Left lung (tissue), 4 donors: ENCODE measurements at regions not wholly inside any gene's neighbourhood (a gene's known extent, or its start where the extent isn't known, plus 50 kb on each side); places are given as distances from the start of the nearest gene placed in this dataset.

ENCODE experiments used
- ATAC-seq: fragments of 200-7000 bp; cut with Tn5 transposase; one replicate; pipeline ENCODE4 v1.9.1; 2020; ENCODE audit warnings: moderate library complexity
- DNase-seq, 4 donors: peaks; one replicate each; pipeline ENCODE4 v3.0.0-alpha.2; 2013 to 2020
- H3K27ac ChIP-seq, 2 donors: fragments of 200-600 bp; sonication (generic) in 1 of 2; one replicate each; pipeline versions ENCODE4 v1.5.0 to v1.8.0; 2020 to 2021
- H3K27me3 ChIP-seq, 2 donors: fragments of 200-600 bp; sonication (generic) in 1 of 2; one replicate each; pipeline versions ENCODE4 v1.5.0 to v1.8.0; 2020 to 2021
- H3K36me3 ChIP-seq, 2 donors: fragments of 200-600 bp; sonication (generic) in 1 of 2; one replicate each; pipeline versions ENCODE4 v1.5.0 to v1.8.0; 2020 to 2021
- H3K4me1 ChIP-seq, 2 donors: fragments of 200-600 bp; one replicate each; pipeline ENCODE4 v1.8.0; 2021
- H3K4me3 ChIP-seq, 2 donors: fragments of 200-600 bp; sonication (generic) in 1 of 2; one replicate each; pipeline versions ENCODE4 v1.5.0 to v1.8.0; 2020 to 2021; ENCODE audit warnings: mild to moderate bottlenecking in 1 of 2
- H3K9me3 ChIP-seq, 2 donors: fragments of 200-600 bp; sonication (generic) in 1 of 2; one replicate each; pipeline versions ENCODE4 v1.5.0 to v1.8.0; 2020 to 2021
- intact Hi-C, 2 donors: fragments of 100-400 bp; cut with DNase I; formaldehyde crosslinking; loops; one replicate each; pipeline versions ENCODE4 v1.11.2 to v1.14.2; 2022
- TF ChIP-seq, protein P1 (sequence below), 2 donors: fragments of 200-600 bp; sonication (generic) in 1 of 2; IDR thresholded peaks; one replicate each; pipeline versions ENCODE4 v1.5.0 to v1.8.0; 2021; ENCODE audit warnings: antibody characterized with exemption in 2 of 2
- donor health status: DM: no; HTN: yes; CAD: no.
- donor health status: DM: no; HTN: no; CAD: no.

- no peaks in the 10 kb centered on the region for H3K4me1 ChIP-seq
- H3K27me3 ChIP-seq: peaks cover 0 to 46% of the 10 kb centered on the region in 2 donors
- intact Hi-C loops: no loop called here
- TF ChIP-seq, protein P1, sequence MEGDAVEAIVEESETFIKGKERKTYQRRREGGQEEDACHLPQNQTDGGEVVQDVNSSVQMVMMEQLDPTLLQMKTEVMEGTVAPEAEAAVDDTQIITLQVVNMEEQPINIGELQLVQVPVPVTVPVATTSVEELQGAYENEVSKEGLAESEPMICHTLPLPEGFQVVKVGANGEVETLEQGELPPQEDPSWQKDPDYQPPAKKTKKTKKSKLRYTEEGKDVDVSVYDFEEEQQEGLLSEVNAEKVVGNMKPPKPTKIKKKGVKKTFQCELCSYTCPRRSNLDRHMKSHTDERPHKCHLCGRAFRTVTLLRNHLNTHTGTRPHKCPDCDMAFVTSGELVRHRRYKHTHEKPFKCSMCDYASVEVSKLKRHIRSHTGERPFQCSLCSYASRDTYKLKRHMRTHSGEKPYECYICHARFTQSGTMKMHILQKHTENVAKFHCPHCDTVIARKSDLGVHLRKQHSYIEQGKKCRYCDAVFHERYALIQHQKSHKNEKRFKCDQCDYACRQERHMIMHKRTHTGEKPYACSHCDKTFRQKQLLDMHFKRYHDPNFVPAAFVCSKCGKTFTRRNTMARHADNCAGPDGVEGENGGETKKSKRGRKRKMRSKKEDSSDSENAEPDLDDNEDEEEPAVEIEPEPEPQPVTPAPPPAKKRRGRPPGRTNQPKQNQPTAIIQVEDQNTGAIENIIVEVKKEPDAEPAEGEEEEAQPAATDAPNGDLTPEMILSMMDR (IDR thresholded peaks at IDR 0.05): no peak
- no peak for DNase-seq
- H3K36me3 ChIP-seq: no peaks in the 10 kb centered on the region
- ATAC-seq: no peak
- H3K27ac ChIP-seq: no peak overlapping the region
- H3K4me3 ChIP-seq: no peak overlapping the region
- no peaks in the 10 kb centered on the region for H3K9me3 ChIP-seq
These were observed 252.2 kb upstream of the C1orf174 start for GRCh38 chr1:4152266-4152665.

GRCh38 chr1:4153571-4153970 is 253.5 kb upstream of the C1orf174 start:
- intact Hi-C loops: no loop called here
- DNase-seq: no peak
- no peaks in the 10 kb centered on the region for H3K9me3 ChIP-seq
- H3K4me3 ChIP-seq: no peak overlapping the region
- no peak overlapping the region for H3K27ac ChIP-seq
- TF ChIP-seq, protein P1 (IDR thresholded peaks at IDR 0.05): no peak
- peaks cover 0 to 38% of the 10 kb centered on the region in 2 donors for H3K27me3 ChIP-seq
- no peaks in the 10 kb centered on the region for H3K4me1 ChIP-seq
- no peaks in the 10 kb centered on the region for H3K36me3 ChIP-seq
- no peak for ATAC-seq

GRCh38 chr1:4156241-4156973 is 256.3 kb upstream of the C1orf174 start:
- H3K9me3 ChIP-seq: no peaks in the 10 kb centered on the region
- ATAC-seq: no peak
- peaks cover 0 to 47% of the 10 kb centered on the region in 2 donors for H3K27me3 ChIP-seq
- TF ChIP-seq, protein P1 (IDR thresholded peaks at IDR 0.05): no peak
- no peak overlapping the region for H3K4me3 ChIP-seq
- H3K27ac ChIP-seq: no peak overlapping the region
- intact Hi-C loops: no loop called here
- no peak for DNase-seq
- no peaks in the 10 kb centered on the region for H3K36me3 ChIP-seq
- no peaks in the 10 kb centered on the region for H3K4me1 ChIP-seq

- Histone ChIP-seq H3K27ac (no peak overlapping the region), H3K9me3 (no peaks in the 10 kb centered on the region), H3K27me3 (peaks cover 0 to 61% of the 10 kb centered on the region in 2 donors), H3K4me3 (no peak overlapping the region), H3K36me3 (no peaks in the 10 kb centered on the region), H3K4me1 (no peaks in the 10 kb centered on the region)
- ATAC-seq (no peak), DNase-seq (no peak)
- TF ChIP-seq, protein P1 (IDR thresholded peaks at IDR 0.05): no peak
- intact Hi-C loops: no loop called here
These were observed 260.1 kb upstream of the C1orf174 start for GRCh38 chr1:4160181-4160580.

GRCh38 chr1:4161366-4162006 is 261.4 kb upstream of the C1orf174 start:
- H3K9me3 ChIP-seq: no peaks in the 10 kb centered on the region
- no peaks in the 10 kb centered on the region for H3K4me1 ChIP-seq
- no peak overlapping the region for H3K27ac ChIP-seq
- no peak for ATAC-seq
- H3K4me3 ChIP-seq: no peak overlapping the region
- intact Hi-C loops: no loop called here
- peaks cover 0 to 74% of the 10 kb centered on the region in 2 donors for H3K27me3 ChIP-seq
- no peak for DNase-seq
- TF ChIP-seq, protein P1 (IDR thresholded peaks at IDR 0.05): no peak
- H3K36me3 ChIP-seq: no peaks in the 10 kb centered on the region
